ENCODE measurements at regions not wholly inside any gene's neighbourhood (a gene's known extent, or its start where the extent isn't known, plus 50 kb on each side); places are given as distances from the start of the nearest gene placed in this dataset.
A peak's percentile ranks its signal among the peaks of the same experiment; 100 is the strongest.

- no peak for DNase-seq
These were observed 369.7 kb downstream of the CDK5RAP2 start for GRCh38 chr9:120210274-120210673.

GRCh38 chr9:120202856-120203654 lies 376.9 kb downstream of the CDK5RAP2 start:
- no peak for DNase-seq

DNA sequence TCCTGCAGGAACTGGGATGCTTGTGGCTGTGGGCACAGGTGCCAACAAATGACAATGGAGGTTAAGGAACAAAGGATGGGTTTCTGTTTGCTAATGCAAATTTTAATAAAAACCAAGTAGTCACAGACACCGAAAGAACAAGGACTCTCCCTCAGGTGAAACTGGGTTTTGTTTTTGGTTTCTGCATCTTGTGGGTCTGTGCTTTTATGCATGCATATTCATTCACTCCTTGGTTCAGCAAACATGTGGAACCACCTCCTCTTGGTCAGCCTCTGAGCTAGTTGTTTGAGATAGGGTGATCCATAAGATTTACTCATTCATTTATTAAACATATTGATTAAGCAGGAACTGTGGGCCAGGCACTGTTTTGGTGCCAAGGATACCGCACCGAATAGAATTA lies 381.9 kb downstream of the CDK5RAP2 start:
- DNase-seq = no peak

- peak; percentile 5 for DNase-seq
These were observed 382.4 kb downstream of the CDK5RAP2 start for GRCh38 chr9:120197605-120198004.

DNA sequence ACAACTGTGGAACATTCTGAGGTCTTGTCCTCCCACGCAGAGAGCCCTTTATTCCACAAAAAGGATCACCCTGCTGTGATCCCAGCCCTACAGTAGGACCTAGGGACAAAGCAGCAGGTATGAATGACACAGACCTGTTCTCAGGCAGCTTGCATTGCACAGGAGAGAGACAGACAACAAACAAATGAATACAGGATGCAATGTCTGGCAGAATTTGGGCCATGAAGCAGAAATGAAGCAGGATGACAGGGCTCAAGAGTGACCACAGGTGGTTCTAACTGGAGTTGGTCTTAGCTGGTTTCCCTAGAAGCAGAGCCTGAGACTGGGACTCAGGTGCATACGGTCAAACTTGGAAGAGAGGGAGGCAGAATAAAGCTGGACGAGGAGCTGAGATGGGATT lies 388.8 kb downstream of the CDK5RAP2 start:
- no peak for DNase-seq

GRCh38 chr9:120187758-120188157 lies 392.2 kb downstream of the CDK5RAP2 start:
- no peak for DNase-seq

- DNase-seq = no peak
These were observed 393.7 kb downstream of the CDK5RAP2 start for GRCh38 chr9:120186276-120186675.

DNA sequence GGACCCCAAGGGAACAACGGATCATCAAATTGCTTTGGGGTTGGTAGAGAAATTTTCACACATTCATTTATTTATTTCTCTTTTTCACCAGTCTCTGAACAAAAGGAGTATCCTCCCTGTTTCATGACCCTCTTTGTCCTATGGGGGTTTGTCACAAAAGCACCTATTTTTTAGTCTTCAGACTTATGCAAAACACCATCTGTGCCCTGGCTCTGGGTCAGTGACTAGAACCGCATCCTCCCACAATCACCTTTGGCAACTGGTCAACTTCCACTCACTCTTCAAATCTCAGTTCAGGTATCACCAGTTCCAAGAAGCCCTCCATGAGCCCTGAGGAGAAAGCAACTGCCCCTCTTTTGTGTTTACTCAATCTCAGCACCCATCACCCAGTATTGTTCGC lies 395.7 kb downstream of the CDK5RAP2 start:
- no peak for DNase-seq

DNA sequence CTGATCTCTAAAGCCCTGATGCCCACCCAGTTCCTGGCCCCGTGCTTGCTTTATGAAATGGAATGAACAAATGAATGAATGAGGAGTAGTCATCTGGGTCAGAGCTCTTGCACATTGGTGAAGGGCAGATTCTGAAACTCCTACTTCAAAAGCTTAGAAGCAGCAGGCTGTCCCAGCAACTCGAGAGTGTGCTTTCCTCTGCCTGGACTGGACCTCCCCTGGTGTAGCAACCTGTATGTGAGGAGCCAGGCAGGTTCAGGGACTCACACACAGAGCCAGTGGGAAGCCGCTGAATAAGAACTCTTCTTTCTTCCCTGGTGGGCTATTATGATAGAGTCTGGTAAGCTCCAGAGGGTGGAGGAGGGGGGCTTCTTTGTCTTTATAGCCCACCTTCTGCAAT lies 396.4 kb downstream of the CDK5RAP2 start:
- no peak for DNase-seq

DNA sequence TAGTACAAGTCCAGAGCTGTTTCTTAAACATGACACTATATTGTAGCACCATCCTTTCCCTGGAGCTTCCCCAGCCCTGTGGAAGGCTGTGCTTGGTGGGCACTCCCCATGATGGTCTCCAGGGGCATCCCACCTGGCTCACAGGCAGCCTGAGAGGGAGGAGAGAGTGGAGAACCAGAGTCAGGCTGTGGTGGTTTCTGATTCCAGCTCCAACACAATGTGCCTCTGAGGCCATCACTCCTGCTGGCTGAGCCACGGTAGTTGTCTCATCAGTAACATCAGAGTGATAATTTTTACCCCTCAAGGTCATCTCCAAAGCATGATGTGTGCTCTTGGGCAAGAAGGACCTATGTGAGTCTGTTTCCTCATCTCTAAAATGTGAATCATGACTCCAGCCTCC lies 398.0 kb downstream of the CDK5RAP2 start:
- no peak for DNase-seq

- DNase-seq = no peak
These were observed 402.8 kb downstream of the CDK5RAP2 start for GRCh38 chr9:120177121-120177520.

DNA sequence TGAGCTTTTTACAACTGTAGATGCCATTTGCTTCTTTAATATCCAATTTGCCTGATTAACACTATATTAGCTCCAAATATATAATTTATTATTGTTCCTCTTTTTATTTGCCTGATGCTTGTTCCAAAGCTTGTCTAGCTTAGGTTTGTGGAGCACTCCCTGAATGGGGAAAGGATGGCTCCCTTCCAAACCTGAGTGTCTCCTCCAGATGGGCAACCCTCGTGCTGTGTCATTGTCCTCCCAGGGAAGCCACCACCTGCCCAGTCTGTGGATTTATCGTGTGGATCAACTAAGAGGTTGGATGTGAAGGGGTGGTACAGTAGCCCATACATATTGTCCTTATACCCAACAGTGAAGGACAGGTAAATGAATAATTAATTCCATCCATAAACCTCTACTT lies 404.9 kb downstream of the CDK5RAP2 start:
- no peak for DNase-seq

- peak; percentile 2 for DNase-seq
These were observed 418.2 kb downstream of the CDK5RAP2 start for GRCh38 chr9:120161776-120162175.

- DNase-seq = no peak
These were observed 421.7 kb downstream of the CDK5RAP2 start for GRCh38 chr9:120158221-120158620.

DNA sequence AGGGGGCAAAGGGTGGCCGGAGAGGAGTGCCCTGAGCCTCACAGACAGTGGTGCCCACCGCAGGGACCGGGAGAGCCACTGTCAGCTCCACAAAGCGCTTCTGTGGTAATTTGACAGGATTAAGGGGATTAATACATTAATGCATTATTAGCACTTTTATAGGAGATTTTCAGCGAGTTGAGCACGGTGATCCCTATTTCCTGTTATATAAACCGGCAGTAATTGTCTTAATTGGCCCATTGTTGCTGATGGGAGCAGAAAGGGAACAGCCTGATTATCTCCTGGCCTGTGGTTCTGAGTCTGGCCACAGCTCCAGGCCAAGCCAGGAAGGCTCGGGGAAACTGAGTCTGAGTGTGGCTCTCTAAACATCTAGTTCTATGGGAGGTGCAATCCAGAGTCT lies 423.6 kb downstream of the CDK5RAP2 start:
- no peak for DNase-seq

DNA sequence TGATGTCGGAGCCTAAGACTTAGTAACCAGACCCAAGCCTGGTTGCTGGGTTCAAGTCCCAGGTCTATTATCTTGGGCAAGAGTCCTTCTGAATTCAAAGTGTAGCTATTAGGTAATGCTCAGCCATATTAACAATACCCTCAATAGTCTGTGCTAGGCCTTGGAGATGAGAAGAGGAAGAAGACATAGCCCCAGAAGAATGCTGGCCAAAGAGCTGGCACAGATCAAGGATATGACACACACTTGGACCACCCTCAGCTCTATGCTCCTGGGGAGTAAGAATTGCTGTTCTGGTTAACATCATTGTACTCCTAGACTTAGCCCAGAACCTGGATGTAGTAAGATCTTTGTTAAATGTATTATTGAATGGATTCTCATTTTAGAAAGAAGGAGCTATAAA lies 426.7 kb downstream of the CDK5RAP2 start:
- no peak for DNase-seq

DNA sequence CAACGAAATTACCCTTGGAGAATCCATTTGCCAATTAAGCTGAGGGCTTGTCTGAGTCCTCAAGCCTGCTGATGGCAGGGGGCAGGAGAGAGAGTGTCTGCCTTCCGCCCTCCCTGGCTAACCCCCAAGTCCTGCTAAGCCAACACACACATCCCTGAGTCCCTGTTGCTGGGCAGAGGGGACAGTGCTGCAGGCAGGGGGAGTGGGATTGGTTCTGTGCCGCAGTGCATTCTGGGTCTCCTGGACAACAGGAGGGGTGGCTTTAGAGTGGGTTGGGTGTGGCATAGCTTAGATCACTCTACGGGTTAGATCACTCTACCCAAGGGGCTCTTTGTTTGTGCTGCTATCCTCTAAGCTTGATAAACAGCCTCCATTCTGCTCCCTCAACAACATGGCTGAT lies 427.7 kb downstream of the CDK5RAP2 start:
- DNase-seq = peak; percentile 1

GRCh38 chr9:120151806-120152205 lies 428.2 kb downstream of the CDK5RAP2 start:
- no peak for DNase-seq

DNA sequence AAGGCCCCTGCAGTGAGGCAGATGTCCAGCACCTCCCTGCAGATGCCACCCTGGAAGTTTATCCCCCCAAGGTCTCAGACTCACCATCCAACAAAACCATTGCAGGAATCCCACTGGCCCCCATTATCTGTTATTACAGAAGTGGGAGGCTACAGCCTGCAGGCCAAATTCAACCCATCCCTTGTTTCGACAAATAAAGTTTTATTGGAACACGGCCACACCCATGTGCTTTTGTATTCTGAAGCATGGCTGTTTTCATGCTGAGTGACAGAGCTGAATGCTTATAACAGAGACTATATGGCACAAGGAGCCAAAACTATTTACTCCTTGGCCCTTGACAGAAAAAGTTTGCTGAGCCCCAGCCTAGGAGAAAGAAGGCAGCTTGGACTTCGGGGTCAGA lies 428.8 kb downstream of the CDK5RAP2 start:
- DNase-seq = no peak

DNA sequence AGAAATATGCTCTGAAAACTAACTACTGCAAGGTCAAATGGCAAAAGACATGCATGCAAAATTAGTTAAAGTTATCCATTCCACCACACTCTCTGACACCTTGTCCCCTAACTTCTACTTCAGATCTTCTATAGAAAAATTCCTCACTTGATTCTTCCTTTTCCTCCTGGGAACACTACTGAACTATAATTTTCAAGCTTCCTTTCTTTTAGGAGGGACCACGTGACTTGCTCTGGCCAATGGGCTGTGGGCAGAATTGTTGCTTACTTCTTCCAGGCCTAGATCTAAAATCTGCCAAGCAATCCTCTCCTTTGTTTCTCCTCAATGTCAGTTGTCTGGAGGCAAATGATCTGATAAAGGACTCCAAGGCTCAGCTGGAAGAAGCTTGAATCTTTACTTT lies 441.0 kb downstream of the CDK5RAP2 start:
- DNase-seq = no peak

- no peak for DNase-seq
These were observed 442.7 kb downstream of the CDK5RAP2 start for GRCh38 chr9:120137186-120137840.

- DNase-seq = no peak
These were observed 443.3 kb downstream of the CDK5RAP2 start for GRCh38 chr9:120136696-120137095.

GRCh38 chr9:120117081-120117480 lies 462.9 kb downstream of the CDK5RAP2 start:
- DNase-seq = no peak

- no peak for DNase-seq
These were observed 469.4 kb downstream of the CDK5RAP2 start for GRCh38 chr9:120110520-120110919.

- no peak for DNase-seq
These were observed 470.7 kb downstream of the CDK5RAP2 start for GRCh38 chr9:120109242-120109641.

Data from NCI-H1417 treated with DMSO at 0.1 percent for 48 hours (cell line).